Breast epithelium (tissue), 3 donors: ENCODE measurements at regions not wholly inside any gene's neighbourhood (a gene's known extent, or its start where the extent isn't known, plus 50 kb on each side); places are given as distances from the start of the nearest gene placed in this dataset.

Experiments used
- CTCF ChIP-seq, 3 donors: fragments of 450-650 bp; IDR thresholded peaks; one replicate each; pipeline ENCODE4 v1.5.1; 2016 to 2017; ENCODE audit warnings: antibody characterized with exemption in 3 of 3, mild to moderate bottlenecking in 3 of 3, moderate library complexity in 3 of 3
- POLR2A ChIP-seq: fragments of 450-650 bp; IDR thresholded peaks from one replicate; pipeline ENCODE4 v1.6.1; 2016; ENCODE audit warnings: antibody characterized with exemption, mild to moderate bottlenecking, moderate library complexity

- TF ChIP-seq CTCF (IDR thresholded peaks at IDR 0.05) (no peak), POLR2A (no peak)
Measured at GRCh38 chr11:95713428-95713827, 76.2 kb downstream of the FAM76B start.
